HEK293 (cell line): ENCODE measurements at regions not wholly inside any gene's neighbourhood (a gene's known extent, or its start where the extent isn't known, plus 50 kb on each side); places are given as distances from the start of the nearest gene placed in this dataset.

Experiments
- CTCF ChIP-seq: fragments of 450-650 bp; formaldehyde crosslinking; IDR thresholded peaks from 2 replicates; pipeline ENCODE4 v1.5.1; 2016; ENCODE audit warnings: missing biosample characterization, missing genetic modification characterization
- KLF16 ChIP-seq: fragments of 450-650 bp; formaldehyde crosslinking; IDR thresholded peaks from 2 replicates; pipeline ENCODE4 v1.5.1; 2017; ENCODE audit warnings: missing biosample characterization, missing genetic modification characterization
- REPIN1 ChIP-seq: fragments of 450-650 bp; formaldehyde crosslinking; IDR thresholded peaks from 2 replicates; pipeline ENCODE4 v1.5.1; 2017; ENCODE audit warnings: missing biosample characterization, missing genetic modification characterization, low read depth
- ZNF174 ChIP-seq: fragments of 450-650 bp; formaldehyde crosslinking; IDR thresholded peaks from 2 replicates; pipeline ENCODE4 v1.5.0; 2017; ENCODE audit warnings: missing biosample characterization, mild to moderate bottlenecking, missing genetic modification characterization
- ZNF202 ChIP-seq: fragments of 450-650 bp; formaldehyde crosslinking; IDR thresholded peaks from 2 replicates; pipeline ENCODE4 v1.5.1; 2016; ENCODE audit warnings: missing biosample characterization, missing genetic modification characterization, borderline replicate concordance
- ZNF274 ChIP-seq, 2 experiments: fragments of 200-500 bp in 1 of 2; fragments of 450-650 bp in 1 of 2; sonication (Bioruptor generic) in 1 of 2; formaldehyde crosslinking in 1 of 2; IDR thresholded peaks; 2 replicates each; pipeline versions ENCODE4 v1.5.1 to v1.6.1; 2014 to 2016; ENCODE audit warnings: borderline replicate concordance in 1 of 2, inconsistent platforms in 1 of 2, low read length in 1 of 2, missing biosample characterization in 1 of 2, missing genetic modification characterization in 1 of 2
- ZNF324 ChIP-seq: fragments of 450-650 bp; formaldehyde crosslinking; IDR thresholded peaks from 2 replicates; pipeline ENCODE4 v1.5.1; 2016; ENCODE audit warnings: missing biosample characterization, missing genetic modification characterization
- ZNF530 ChIP-seq: fragments of 450-650 bp; formaldehyde crosslinking; IDR thresholded peaks from 2 replicates; pipeline ENCODE4 v1.5.1; 2016; ENCODE audit warnings: low read depth, missing biosample characterization, missing genetic modification characterization
- ZNF558 ChIP-seq: fragments of 450-650 bp; formaldehyde crosslinking; IDR thresholded peaks from 2 replicates; pipeline ENCODE4 v1.5.1; 2016; ENCODE audit warnings: missing biosample characterization, missing genetic modification characterization
- ZSCAN16 ChIP-seq: fragments of 450-650 bp; formaldehyde crosslinking; IDR thresholded peaks from 2 replicates; pipeline ENCODE4 v1.5.1; 2016; ENCODE audit warnings: missing biosample characterization, missing genetic modification characterization
- TF ChIP-seq, protein P1 (sequence below): fragments of 450-650 bp; formaldehyde crosslinking; IDR thresholded peaks from 2 replicates; pipeline ENCODE4 v1.5.1; 2016; ENCODE audit warnings: missing biosample characterization, missing genetic modification characterization

DNA sequence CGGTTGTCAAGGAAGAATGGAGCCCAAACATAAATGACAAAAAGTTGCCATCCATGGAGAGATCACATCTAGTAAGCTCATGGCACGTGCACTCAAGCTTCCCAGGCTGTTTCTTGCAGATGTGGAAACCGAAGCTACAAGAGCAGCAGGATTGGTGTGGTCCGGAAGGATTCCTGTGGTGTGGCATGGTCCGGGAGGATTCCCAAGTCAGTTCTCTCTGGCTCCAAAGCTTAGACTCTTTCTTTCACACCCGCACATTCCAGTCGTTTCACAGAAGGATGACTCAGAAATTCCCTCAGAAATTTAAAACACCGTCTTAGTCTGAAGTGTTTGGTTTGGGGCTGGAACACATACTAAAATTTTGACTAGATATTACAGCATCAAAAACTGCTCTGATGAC lies 78.0 kb upstream of the DRD2 start:
- no peak for TF ChIP-seq ZSCAN16 (tag by site-specific recombination)
- no peak for TF ChIP-seq CTCF (tag by site-specific recombination)
- TF ChIP-seq ZNF558 (tag by site-specific recombination), result no peak
- no peak for TF ChIP-seq ZNF324 (tag by site-specific recombination)
- TF ChIP-seq ZNF202 (tag by site-specific recombination), result no peak
- TF ChIP-seq ZNF274 (IDR thresholded peaks at IDR 0.05; ENCODE audit: low read length), result no peak
- no peak for TF ChIP-seq ZNF274 (tag by site-specific recombination; IDR thresholded peaks at IDR 0.05; ENCODE audit: borderline replicate concordance)
- TF ChIP-seq ZNF530 (tag by site-specific recombination), result no peak
- no peak for TF ChIP-seq KLF16
- TF ChIP-seq, protein P1, sequence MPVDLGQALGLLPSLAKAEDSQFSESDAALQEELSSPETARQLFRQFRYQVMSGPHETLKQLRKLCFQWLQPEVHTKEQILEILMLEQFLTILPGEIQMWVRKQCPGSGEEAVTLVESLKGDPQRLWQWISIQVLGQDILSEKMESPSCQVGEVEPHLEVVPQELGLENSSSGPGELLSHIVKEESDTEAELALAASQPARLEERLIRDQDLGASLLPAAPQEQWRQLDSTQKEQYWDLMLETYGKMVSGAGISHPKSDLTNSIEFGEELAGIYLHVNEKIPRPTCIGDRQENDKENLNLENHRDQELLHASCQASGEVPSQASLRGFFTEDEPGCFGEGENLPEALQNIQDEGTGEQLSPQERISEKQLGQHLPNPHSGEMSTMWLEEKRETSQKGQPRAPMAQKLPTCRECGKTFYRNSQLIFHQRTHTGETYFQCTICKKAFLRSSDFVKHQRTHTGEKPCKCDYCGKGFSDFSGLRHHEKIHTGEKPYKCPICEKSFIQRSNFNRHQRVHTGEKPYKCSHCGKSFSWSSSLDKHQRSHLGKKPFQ, result no peak
- TF ChIP-seq ZNF174 (tag by site-specific recombination), result no peak
- no peak for TF ChIP-seq REPIN1 (tag by site-specific recombination)
